GM18868 (cell line): ENCODE measurements at regions not wholly inside any gene's neighbourhood (a gene's known extent, or its start where the extent isn't known, plus 50 kb on each side); places are given as distances from the start of the nearest gene placed in this dataset.
"Not testable (repeated sequence)": the region's sequence is repeated elsewhere in the genome, so short reads cannot be mapped to it uniquely, and the experiment has no call there.

Source experiments
- ATAC-seq: cut with Tn5 transposase; IDR thresholded peaks from one replicate; pipeline ENCODE4 v1.9.1; 2021; ENCODE audit warnings: mild to moderate bottlenecking, moderate library complexity; ENCODE audit not compliant: unreplicated experiment

- ATAC-seq, result no peak
Measured at GRCh38 chr2:235439959-235440662, 53.7 kb upstream of the AGAP1 start.

DNA sequence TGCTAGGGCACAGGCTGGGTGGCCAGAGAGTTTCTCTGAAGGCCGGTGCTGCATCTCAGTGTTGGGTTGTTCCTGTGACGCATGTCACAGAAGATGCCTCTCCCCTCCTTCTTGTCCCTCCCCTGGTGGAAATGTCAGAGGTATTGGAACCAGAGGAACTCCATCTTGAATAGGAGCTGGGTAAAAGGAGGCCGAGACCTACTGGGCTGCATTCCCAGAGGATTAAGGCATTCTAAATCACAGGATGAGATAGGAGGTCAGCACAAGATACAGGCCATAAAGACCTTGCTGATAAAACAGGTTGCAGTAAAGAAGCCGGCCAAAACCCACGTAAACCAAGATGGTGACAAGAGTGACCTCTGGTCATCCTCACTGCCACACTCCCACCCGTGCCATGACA, 50.3 kb upstream of the AGAP1 start:
- ATAC-seq, result not testable (repeated sequence)
